ENCODE measurements at regions not wholly inside any gene's neighbourhood (a gene's known extent, or its start where the extent isn't known, plus 50 kb on each side); places are given as distances from the start of the nearest gene placed in this dataset.

DNA sequence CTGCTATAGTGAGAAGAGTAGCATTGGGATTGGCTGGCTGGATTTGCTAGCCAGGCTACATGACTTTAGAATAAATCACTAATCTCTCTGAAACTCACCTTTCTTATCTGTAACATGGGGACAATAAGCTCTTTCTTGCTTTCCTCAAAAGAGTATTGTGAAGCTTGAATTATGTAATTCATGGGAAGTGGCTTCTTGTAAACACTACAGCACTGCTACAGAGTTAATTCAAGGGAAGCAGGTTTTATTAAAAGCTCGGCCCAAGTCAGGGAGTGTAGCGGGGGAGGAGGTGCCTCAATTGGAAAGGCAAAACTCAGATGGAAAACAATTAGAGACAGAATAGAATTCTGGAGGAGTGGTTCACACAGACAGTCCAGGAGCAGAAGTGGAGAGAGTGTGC is 100.9 kb upstream of the CELF4 start:
- H3K27ac ChIP-seq (ENCODE audit: control insufficient read depth, insufficient read depth) = no peak overlapping the region
- ATAC-seq (no peak), DNase-seq (ENCODE audit: low read depth, low spot score) (no peak), FAIRE-seq (no peak)
- no peaks in the 10 kb centered on the region for H3K79me2 ChIP-seq (ENCODE audit: control insufficient read depth, insufficient read depth, low read length)
- no peaks in the 10 kb centered on the region for H3K4me1 ChIP-seq (ENCODE audit: control insufficient read depth, insufficient read depth, low read length)
- SMC1A ChIA-PET (ENCODE audit: uncharacterized antibody, unreplicated experiment) = no interaction called here
- H3K4me2 ChIP-seq (ENCODE audit: control insufficient read depth, insufficient read depth) = no peak overlapping the region
- POLR2A ChIA-PET = no interaction called here
- no peaks in the 10 kb centered on the region for H4K20me1 ChIP-seq (ENCODE audit: control insufficient read depth, insufficient read depth)
- RAD21 ChIA-PET (ENCODE audit: unreplicated experiment) = interaction anchor here (0.6 kb wide), 1 partner anchor 203 kb away, joined by 3 read pairs; no protein-coding TSS in a partner anchor
- 0% methylated on average over 2 of the region's 2 CpGs for WGBS (ENCODE audit: insufficient coverage, insufficient replicate concordance, low lambda C conversion rate, missing lambda C conversion rate)
- H3K4me3 ChIP-seq = no peak overlapping the region
- in situ Hi-C loops (cut with MboI) (no loop called here), intact Hi-C loops (cut with micrococcal nuclease; ENCODE audit: unreplicated experiment) (no loop called here)
- H3K9ac ChIP-seq (ENCODE audit: control insufficient read depth, insufficient read depth, low read length) = no peak overlapping the region
- CTCF ChIA-PET = no interaction called here
- H3K36me3 ChIP-seq (ENCODE audit: control insufficient read depth in 2 of 2, insufficient read depth in 2 of 2, low read length in 1 of 2) = no peaks in the 10 kb centered on the region
- BruUV-seq (replicated peaks) = no TSS peak
- H3K27me3 ChIP-seq (replicated peaks in 1 of 2; ENCODE audit: control insufficient read depth in 2 of 2, insufficient read depth in 2 of 2, low read length in 1 of 2) = no peaks in the 10 kb centered on the region; a peak in 1 of 4 replicates
- H3K9me3 ChIP-seq (replicated peaks; ENCODE audit: control insufficient read depth, insufficient read depth, low read length) = no peaks in the 10 kb centered on the region
- H2AFZ ChIP-seq (ENCODE audit: control insufficient read depth, low read depth, low read length) = no peak overlapping the region
- TF ChIP-seq SREBF2 (IDR thresholded peaks at IDR 0.05; ENCODE audit: low read length) = no peak
- no peak for TF ChIP-seq FOS (IDR thresholded peaks at IDR 0.05; ENCODE audit: borderline replicate concordance, extremely low read depth, insufficient read length)
- no peak for TF ChIP-seq CBFB (IDR thresholded peaks at IDR 0.05; ENCODE audit: low read depth)
- no peak for TF ChIP-seq MEF2A (IDR thresholded peaks at IDR 0.05; ENCODE audit: insufficient read depth, low read depth, low read length)
- no peak for TF ChIP-seq ASH2L (IDR thresholded peaks at IDR 0.05; ENCODE audit: borderline replicate concordance, low read depth)

- POLR2A ChIA-PET = no interaction called here
- no peak for ATAC-seq
- SMC1A ChIA-PET (ENCODE audit: uncharacterized antibody, unreplicated experiment) = no interaction called here
- no peak for DNase-seq (ENCODE audit: low read depth, low spot score)
- TF ChIP-seq IKZF1 (conservative IDR thresholded peaks at IDR 0.05) = no peak
- no peak for TF ChIP-seq ATF7 (IDR thresholded peaks at IDR 0.05; ENCODE audit: low read depth)
- TF ChIP-seq SREBF1 (IDR thresholded peaks at IDR 0.05; ENCODE audit: low read length) = no peak
- no peak for TF ChIP-seq RFX5 (IDR thresholded peaks at IDR 0.05; ENCODE audit: low read depth, low read length)
- no peak for TF ChIP-seq EGR1 (IDR thresholded peaks at IDR 0.05; ENCODE audit: borderline replicate concordance in 1 of 2, low read depth in 2 of 2, low read length in 2 of 2)
- Histone ChIP-seq H3K9me3 (replicated peaks; ENCODE audit: control insufficient read depth, insufficient read depth, low read length) (no peaks in the 10 kb centered on the region), H4K20me1 (ENCODE audit: control insufficient read depth, insufficient read depth) (no peaks in the 10 kb centered on the region), H3K4me1 (ENCODE audit: control insufficient read depth, insufficient read depth, low read length) (no peaks in the 10 kb centered on the region), H3K4me2 (ENCODE audit: control insufficient read depth, insufficient read depth) (no peak overlapping the region), H3K27ac (ENCODE audit: control insufficient read depth, insufficient read depth) (no peak overlapping the region), H3K27me3 (replicated peaks in 1 of 2; ENCODE audit: control insufficient read depth in 2 of 2, insufficient read depth in 2 of 2, low read length in 1 of 2) (no peaks in the 10 kb centered on the region; a peak in 1 of 4 replicates), H3K36me3 (ENCODE audit: control insufficient read depth in 2 of 2, insufficient read depth in 2 of 2, low read length in 1 of 2) (no peaks in the 10 kb centered on the region), H3K4me3 (no peak overlapping the region), H2AFZ (ENCODE audit: control insufficient read depth, low read depth, low read length) (no peak overlapping the region), H3K9ac (ENCODE audit: control insufficient read depth, insufficient read depth, low read length) (no peak overlapping the region), H3K79me2 (ENCODE audit: control insufficient read depth, insufficient read depth, low read length) (no peaks in the 10 kb centered on the region)
- CTCF ChIA-PET = no interaction called here
- no peak for FAIRE-seq
- no TSS peak for BruUV-seq (replicated peaks)
- in situ Hi-C loops (cut with MboI) (no loop called here), intact Hi-C loops (cut with micrococcal nuclease; ENCODE audit: unreplicated experiment) (no loop called here)
- WGBS (ENCODE audit: insufficient coverage, insufficient replicate concordance, low lambda C conversion rate, missing lambda C conversion rate) = 57% methylated on average over 2 of the region's 2 CpGs
- RAD21 ChIA-PET (ENCODE audit: unreplicated experiment) = no interaction called here
Observed at GRCh38 chr18:37665346-37665745, 99.7 kb upstream of the CELF4 start.

Data from GM12878 (cell line).